Mesothelial cell of epicardium (in vitro differentiated cells): ENCODE measurements at regions not wholly inside any gene's neighbourhood (a gene's known extent, or its start where the extent isn't known, plus 50 kb on each side); places are given as distances from the start of the nearest gene placed in this dataset.

Source experiments
- DNase-seq, 2 experiments: peaks; one replicate each; pipeline ENCODE4 v3.0.0; 2021; ENCODE audit warnings: low spot score in 2 of 2; ENCODE audit not compliant: unreplicated experiment in 2 of 2
- H3K27ac Mint-ChIP-seq: 2 replicates; pipeline ENCODE4 v1.8.0; 2021; ENCODE audit warnings: mixed read lengths
- H3K27me3 Mint-ChIP-seq: 2 replicates; pipeline ENCODE4 v1.8.0; 2021; ENCODE audit warnings: low read depth, mixed read lengths
- H3K36me3 Mint-ChIP-seq: 2 replicates; pipeline ENCODE4 v1.8.0; 2021; ENCODE audit warnings: mixed read lengths
- H3K4me1 Mint-ChIP-seq: 2 replicates; pipeline ENCODE4 v1.8.0; 2021; ENCODE audit warnings: mixed read lengths
- H3K4me3 Mint-ChIP-seq: 2 replicates; pipeline ENCODE4 v1.8.0; 2021; ENCODE audit warnings: mild to moderate bottlenecking, moderate library complexity, mixed read lengths
- H3K9me3 Mint-ChIP-seq: 2 replicates; pipeline ENCODE4 v1.8.0; 2021; ENCODE audit warnings: mixed read lengths
- TF ChIP-seq, protein P1 (sequence below): fragments of 200-600 bp; sonication (generic); IDR thresholded peaks from one replicate; pipeline ENCODE4 v1.5.0; 2021; ENCODE audit warnings: antibody characterized with exemption; ENCODE audit not compliant: unreplicated experiment

DNA sequence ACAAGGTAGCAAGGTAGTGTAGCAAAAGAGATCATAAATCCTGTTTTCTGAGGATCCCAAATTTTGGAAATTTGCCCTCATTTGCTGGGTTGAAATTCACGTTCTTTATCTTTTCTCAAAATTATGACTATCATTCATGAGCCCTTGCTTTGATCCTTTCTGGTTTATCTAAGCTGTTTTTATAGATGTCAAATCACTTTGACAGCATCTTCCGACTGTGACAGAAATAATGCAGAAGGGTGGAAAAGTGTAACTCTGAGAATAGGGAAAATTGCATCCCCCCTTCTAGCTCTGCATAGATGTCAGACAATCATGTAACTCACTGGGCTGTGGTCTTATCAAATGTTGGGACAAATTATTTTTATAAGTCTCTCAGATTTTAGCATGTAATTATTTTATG, 550.1 kb downstream of the OMA1 start:
- no peak overlapping the region for H3K27ac Mint-ChIP-seq
- DNase-seq, result no peak
- H3K9me3 Mint-ChIP-seq, result peaks cover 20% of the 10 kb centered on the region
- H3K4me3 Mint-ChIP-seq, result no peak overlapping the region
- H3K27me3 Mint-ChIP-seq, result peaks cover 43% of the 10 kb centered on the region
- TF ChIP-seq, protein P1, sequence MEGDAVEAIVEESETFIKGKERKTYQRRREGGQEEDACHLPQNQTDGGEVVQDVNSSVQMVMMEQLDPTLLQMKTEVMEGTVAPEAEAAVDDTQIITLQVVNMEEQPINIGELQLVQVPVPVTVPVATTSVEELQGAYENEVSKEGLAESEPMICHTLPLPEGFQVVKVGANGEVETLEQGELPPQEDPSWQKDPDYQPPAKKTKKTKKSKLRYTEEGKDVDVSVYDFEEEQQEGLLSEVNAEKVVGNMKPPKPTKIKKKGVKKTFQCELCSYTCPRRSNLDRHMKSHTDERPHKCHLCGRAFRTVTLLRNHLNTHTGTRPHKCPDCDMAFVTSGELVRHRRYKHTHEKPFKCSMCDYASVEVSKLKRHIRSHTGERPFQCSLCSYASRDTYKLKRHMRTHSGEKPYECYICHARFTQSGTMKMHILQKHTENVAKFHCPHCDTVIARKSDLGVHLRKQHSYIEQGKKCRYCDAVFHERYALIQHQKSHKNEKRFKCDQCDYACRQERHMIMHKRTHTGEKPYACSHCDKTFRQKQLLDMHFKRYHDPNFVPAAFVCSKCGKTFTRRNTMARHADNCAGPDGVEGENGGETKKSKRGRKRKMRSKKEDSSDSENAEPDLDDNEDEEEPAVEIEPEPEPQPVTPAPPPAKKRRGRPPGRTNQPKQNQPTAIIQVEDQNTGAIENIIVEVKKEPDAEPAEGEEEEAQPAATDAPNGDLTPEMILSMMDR, result no peak
- peaks cover 2% of the 10 kb centered on the region for H3K36me3 Mint-ChIP-seq
- H3K4me1 Mint-ChIP-seq, result no peaks in the 10 kb centered on the region

DNA sequence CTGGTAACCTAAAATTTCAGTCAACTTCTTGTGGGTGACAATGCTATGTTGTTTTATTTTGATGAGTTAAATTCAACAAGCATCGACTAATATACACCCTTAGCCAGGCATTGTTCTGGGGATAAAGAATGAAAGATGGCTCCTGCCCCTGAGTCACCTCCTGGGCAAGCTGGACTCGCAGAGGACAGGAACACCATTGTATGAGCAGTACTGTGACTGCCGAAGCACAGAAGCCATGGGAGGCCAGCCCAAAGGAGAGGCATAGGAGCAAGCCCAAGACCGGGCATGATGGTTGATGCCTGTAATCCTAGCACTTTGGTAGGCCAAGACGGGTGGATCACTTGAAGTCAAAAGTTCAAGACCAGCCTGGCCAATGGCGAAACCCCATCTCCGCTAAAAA, 555.2 kb downstream of the OMA1 start:
- H3K27ac Mint-ChIP-seq, result no peak overlapping the region
- no peak overlapping the region for H3K4me3 Mint-ChIP-seq
- DNase-seq, result no peak
- no peaks in the 10 kb centered on the region for H3K4me1 Mint-ChIP-seq
- TF ChIP-seq, protein P1, result no peak
- peaks cover 3% of the 10 kb centered on the region for H3K27me3 Mint-ChIP-seq
- no peaks in the 10 kb centered on the region for H3K36me3 Mint-ChIP-seq
- peaks cover 2% of the 10 kb centered on the region for H3K9me3 Mint-ChIP-seq

DNA sequence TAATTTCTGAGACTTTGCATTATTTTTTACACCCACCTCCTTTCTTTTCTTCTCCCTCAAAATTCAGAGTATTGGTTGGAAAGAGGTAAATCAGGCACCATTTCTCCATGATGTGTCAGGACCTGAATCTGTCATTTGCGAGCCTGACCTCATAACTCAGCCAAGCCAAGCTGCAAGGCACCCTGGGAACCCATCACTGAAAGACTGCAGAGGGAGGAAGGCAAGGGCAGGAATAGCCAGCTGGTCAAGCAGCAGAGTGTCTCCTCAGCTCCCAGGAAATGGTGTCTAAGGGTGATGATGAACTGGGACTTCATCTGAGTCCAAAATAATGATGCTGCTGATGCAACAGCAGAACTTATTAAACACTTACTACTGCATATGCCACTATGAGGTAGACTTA, 556.6 kb downstream of the OMA1 start:
- Mint-ChIP-seq H3K27ac (no peak overlapping the region), H3K9me3 (no peaks in the 10 kb centered on the region), H3K36me3 (no peaks in the 10 kb centered on the region), H3K27me3 (peaks cover 3% of the 10 kb centered on the region), H3K4me3 (no peak overlapping the region), H3K4me1 (no peaks in the 10 kb centered on the region)
- no peak for DNase-seq
- TF ChIP-seq, protein P1, result no peak

DNA sequence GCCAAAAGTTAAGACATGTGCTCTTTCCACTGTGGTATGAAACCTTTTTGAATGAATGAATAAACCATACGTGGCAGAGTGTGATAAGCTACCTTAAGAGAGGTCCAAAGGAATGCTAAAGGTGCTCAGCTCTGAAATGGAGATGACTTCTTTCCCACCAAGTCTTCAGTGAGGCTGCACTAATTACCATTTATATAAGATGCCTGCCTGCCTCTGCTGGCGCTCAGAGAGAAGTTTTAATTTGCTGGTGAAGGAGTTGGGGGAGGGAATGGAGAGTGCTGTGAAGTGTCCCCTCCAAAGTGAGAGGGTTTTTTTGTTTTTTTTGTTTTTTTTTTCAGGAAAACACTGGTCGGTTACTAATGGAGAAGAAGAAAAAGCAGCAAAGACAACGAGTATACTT, 559.0 kb downstream of the OMA1 start:
- Mint-ChIP-seq H3K4me3 (no peak overlapping the region), H3K9me3 (no peaks in the 10 kb centered on the region), H3K27me3 (peaks cover 15% of the 10 kb centered on the region), H3K36me3 (no peaks in the 10 kb centered on the region), H3K4me1 (no peaks in the 10 kb centered on the region), H3K27ac (no peak overlapping the region)
- DNase-seq, result no peak
- TF ChIP-seq, protein P1, result no peak

DNA sequence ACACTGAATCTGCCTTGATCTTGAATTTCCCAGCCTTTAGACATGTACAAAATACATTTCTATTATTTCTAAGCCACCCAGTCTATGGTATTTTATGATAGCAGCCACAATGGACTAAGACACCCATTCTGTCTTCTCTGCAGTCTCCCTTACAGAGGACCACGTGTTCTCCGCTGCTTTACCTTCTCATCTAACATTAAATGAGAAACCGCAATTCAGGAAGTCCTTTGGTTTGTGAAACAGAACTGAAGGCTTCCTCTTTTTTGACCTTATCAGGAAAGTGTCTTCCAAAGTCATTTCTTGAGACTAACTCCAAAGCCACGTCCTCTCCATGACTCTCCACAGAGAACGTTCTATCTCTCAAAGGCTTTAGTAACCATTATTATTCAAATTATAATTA, 560.1 kb downstream of the OMA1 start:
- Mint-ChIP-seq H3K4me3 (no peak overlapping the region), H3K4me1 (no peaks in the 10 kb centered on the region)

More for the DNA sequence above, 560.1 kb downstream of the OMA1 start:
- Mint-ChIP-seq H3K27me3 (peaks cover 20% of the 10 kb centered on the region), H3K36me3 (no peaks in the 10 kb centered on the region), H3K27ac (no peak overlapping the region), H3K9me3 (no peaks in the 10 kb centered on the region)
- DNase-seq, result no peak
- TF ChIP-seq, protein P1, result no peak
